GM12865 (cell line): ENCODE measurements at regions not wholly inside any gene's neighbourhood (a gene's known extent, or its start where the extent isn't known, plus 50 kb on each side); places are given as distances from the start of the nearest gene placed in this dataset.

Experiments used
- DNase-seq: peaks from one replicate; pipeline ENCODE4 v3.0.0; 2010; ENCODE audit warnings: low read depth
- H3K4me3 ChIP-seq: 2 replicates; pipeline ENCODE4 v1.5.1; 2011; ENCODE audit warnings: mild to moderate bottlenecking, low read depth, low read length, control low read depth
- CTCF ChIP-seq: IDR thresholded peaks from 2 replicates; pipeline ENCODE4 v1.5.1; 2011; ENCODE audit warnings: low read length, control low read depth, low read depth, inconsistent platforms; ENCODE audit not compliant: insufficient read depth; ENCODE audit errors: missing control alignments

GRCh38 chr16:85216522-85217375 lies 104.5 kb upstream of the CIBAR2 start:
- no peak overlapping the region for H3K4me3 ChIP-seq
- no peak for DNase-seq
- no peak for TF ChIP-seq CTCF

GRCh38 chr16:85220125-85220839 lies 108.0 kb upstream of the CIBAR2 start:
- H3K4me3 ChIP-seq: no peak overlapping the region
- no peak for DNase-seq
- TF ChIP-seq CTCF: no peak

- DNase-seq: peak; percentile 37
- H3K4me3 ChIP-seq: no peak overlapping the region
- TF ChIP-seq CTCF: no peak
Measured at GRCh38 chr16:85220964-85221731, 108.9 kb upstream of the CIBAR2 start.

GRCh38 chr16:85221771-85222154 lies 109.5 kb upstream of the CIBAR2 start:
- H3K4me3 ChIP-seq: no peak overlapping the region
- no peak for TF ChIP-seq CTCF
- no peak for DNase-seq

GRCh38 chr16:85222155-85222863 lies 110.0 kb upstream of the CIBAR2 start:
- DNase-seq: no peak
- no peak for TF ChIP-seq CTCF
- no peak overlapping the region for H3K4me3 ChIP-seq

- no peak overlapping the region for H3K4me3 ChIP-seq
- TF ChIP-seq CTCF: no peak
- DNase-seq: no peak
Measured at GRCh38 chr16:85225257-85225656, 113.0 kb upstream of the CIBAR2 start.
